ENCODE measurements at regions not wholly inside any gene's neighbourhood (a gene's known extent, or its start where the extent isn't known, plus 50 kb on each side); places are given as distances from the start of the nearest gene placed in this dataset.

DNA sequence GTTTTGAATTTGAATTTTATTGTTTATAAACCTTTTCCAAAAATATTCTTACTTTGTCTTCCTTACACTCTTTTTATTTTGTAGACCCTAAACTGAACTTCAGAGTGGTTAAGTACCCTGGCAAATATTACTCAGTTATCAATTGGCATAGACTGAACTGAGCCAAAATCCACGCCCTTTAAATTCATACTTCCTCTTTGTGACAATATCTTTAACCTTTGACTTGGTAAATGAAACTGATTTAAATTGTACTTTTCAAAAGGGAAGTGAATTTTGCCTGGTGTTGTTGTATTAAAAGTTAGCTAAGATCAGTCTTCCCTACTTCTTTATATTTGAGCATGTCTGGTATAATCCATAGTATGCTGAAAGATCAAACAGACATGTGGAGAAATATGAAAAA is 184.3 kb upstream of the USP15 start:
- DNase-seq: no peak

DNA sequence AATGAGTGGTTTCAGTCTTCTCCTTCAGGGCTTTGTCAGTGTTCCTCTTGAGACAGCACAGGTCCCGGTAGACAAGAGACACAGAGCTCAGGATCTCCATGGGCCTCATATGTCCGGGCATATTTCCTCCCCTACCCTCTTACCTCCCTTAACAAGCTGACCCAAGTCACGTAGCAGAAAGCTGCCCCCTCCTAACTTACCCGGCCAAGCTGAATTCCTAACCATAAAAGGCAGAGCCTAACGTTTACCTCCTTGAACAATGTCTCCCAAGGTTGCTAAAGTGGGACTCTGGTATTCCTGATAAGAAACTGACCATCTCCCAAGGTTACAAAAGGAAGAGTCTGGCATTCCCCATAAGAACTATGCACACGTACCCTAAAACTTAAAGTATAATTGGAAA is 182.2 kb upstream of the USP15 start:
- DNase-seq: no peak

DNA sequence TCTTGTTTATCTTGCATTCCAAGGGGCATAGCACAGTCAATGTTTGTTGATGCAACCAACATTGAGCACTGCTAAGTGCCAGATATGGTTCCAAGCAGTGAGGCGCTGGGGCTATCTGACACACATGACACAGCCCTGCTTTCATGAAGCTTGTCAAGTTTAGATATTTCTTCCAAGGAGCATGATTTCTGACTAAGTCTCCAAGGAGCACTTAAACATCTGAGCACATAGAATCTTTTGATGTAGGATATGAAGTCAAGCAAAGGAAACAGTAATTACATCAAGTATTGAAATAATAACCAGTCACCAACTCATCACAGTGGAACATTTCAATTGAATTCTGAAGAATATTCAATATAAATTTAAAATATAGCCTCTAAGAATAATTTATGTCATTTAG is 177.8 kb upstream of the USP15 start:
- DNase-seq: no peak

DNA sequence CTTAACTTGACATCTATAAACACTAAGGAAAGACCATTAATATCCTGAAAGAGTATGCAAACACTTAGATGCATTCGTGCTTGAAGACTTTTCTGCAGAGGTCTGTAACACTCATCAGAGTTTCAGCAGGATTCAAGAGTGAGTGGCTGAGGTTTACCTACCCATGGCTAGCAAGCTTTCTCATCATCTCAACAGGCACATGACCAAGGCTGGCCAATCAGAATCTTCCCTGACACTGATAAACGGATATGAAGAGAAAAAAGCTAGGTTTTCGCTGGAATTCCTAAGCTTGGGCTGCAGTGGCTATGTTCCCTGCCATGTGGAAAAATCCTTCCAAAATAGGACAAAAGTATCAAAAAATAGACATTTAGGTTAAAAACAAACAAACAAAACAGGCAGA is 162.1 kb upstream of the USP15 start:
- DNase-seq: no peak

DNA sequence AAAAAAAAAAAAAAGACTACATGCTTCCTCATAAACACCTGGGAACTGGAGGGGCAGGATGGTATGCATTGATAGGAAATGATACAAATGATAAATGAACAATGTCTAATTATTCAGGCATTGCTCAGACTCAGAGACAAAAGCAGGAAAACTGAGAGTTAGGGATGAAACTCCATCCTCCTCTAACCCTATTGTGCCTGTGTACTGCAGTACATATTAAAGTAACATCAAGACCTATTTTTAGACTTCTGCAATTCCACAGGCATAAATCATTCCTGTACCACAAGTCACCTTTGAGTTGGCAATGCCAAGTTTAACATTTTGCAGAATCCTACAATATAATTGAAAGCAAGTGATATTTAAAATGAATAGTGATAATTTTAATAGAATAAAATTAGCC is 156.5 kb upstream of the USP15 start:
- no peak for DNase-seq

DNA sequence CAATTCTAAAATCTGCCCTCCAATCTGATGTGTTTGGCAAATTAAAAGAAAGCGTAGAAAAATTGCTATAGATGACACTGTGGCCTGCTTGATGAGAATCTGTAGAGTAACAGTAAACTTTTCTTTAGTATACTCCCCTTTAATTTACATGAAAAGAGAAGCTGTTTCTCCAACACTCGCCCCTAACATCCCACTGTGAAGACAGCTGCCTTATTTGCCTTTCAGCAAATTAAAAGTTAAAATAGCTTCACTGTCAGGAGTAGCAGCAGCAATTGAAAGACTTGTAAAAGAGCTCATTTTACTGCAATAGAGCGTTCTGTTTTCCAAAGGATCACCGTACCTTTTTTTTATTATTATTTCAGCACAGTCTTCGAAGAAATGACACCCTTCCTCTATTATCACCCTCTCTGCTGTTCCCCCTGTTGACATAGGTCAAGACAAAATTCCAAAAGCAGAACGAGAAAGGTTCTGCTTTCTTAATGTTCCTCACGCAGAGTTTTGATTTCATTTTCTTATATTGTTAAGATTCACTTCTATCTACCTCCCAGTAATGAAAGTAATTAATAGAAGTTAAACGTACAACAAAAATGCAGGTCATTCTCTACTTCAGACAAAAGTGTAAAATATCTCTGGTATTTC is 153.5 kb upstream of the USP15 start:
- no peak for DNase-seq

DNA sequence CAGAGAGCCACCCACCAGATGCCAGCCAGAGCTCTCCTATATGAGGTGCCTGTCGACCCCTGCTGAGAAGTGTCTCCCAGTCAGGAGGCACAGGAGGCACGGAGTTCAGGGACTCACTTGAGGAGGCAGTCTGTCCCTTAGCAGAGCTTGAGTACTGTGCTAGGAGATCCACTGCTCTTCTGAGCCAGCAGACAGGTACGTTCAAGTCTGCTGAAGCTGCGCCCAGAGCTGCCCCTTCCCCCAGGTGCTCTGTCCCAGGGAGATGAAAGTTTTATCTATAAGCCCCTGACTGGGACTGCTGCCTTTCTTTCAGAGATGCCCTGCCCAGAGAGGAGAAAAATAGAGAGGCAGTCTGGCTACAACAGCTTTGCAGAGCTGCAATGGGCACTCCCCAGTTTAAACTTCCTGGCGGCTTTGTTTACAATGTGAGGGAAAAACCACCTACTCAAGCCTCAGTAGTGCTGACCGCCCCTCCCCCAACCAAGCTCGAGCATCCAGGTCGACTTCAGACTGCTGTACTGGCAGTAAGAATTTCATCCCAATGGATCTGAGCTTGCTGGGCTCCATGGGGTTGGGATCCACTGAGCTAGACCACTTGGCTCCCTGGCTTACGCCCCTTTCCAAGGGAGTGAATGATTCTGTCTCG is 146.7 kb upstream of the USP15 start:
- no peak for DNase-seq

DNA sequence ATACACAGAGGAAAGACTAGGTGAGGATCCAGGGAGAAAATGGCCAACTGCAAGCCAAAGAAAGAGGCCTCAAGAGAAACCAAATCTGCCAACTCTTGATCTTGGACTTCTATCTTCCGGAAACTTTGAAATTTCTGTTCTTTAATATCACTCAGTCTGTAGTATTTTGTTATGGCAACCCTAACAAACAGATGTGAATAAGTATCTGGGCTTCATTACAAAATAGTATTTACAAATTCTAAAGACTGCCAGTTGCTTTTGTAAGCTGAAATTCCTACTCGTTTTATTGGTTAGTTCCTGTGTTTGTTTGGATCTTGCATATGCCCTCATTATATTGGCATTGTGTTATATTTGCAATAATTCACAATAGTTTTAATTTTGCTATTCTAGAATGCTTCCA is 143.2 kb upstream of the USP15 start:
- no peak for DNase-seq

DNA sequence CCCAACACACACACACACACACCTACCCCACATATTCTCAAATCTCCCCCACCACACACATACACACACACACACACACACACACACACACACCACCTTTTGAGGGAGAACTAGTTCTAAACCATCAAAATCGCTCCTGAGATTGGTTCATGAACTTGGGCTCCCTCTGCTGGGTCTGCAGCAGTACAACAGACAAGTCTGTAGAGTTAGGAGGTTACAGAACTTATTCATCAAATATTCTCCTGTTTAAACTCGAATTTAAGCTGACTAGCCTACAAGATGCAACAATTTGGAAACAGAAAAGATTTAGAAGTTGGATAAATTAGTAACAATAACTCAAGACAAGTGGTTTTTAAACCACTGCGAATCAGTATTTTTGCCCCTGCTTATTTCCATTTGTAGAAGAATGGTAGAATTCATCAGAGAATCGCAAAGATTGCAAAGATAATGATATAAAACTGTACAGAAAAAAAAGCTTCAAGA is 136.4 kb upstream of the USP15 start:
- no peak for DNase-seq

DNA sequence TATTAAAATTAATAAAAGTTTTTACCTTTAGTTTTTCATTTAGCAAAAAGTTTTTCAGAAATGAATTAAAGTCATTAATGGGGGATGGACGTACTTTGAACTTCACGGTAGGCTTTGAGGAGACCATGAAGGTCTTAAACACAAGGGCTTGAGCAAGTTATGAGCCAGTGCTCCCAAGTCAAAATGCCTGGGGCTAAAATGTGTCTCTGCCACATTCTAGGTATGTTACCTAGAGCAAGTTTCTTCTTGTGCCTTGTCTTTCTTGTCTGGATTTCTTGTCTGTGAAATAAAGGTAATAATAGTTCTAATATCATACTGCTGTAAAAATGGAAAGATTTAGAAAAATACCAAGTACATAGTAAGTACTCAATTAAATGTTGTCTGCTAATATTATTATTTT is 132.7 kb upstream of the USP15 start:
- DNase-seq: no peak

DNA sequence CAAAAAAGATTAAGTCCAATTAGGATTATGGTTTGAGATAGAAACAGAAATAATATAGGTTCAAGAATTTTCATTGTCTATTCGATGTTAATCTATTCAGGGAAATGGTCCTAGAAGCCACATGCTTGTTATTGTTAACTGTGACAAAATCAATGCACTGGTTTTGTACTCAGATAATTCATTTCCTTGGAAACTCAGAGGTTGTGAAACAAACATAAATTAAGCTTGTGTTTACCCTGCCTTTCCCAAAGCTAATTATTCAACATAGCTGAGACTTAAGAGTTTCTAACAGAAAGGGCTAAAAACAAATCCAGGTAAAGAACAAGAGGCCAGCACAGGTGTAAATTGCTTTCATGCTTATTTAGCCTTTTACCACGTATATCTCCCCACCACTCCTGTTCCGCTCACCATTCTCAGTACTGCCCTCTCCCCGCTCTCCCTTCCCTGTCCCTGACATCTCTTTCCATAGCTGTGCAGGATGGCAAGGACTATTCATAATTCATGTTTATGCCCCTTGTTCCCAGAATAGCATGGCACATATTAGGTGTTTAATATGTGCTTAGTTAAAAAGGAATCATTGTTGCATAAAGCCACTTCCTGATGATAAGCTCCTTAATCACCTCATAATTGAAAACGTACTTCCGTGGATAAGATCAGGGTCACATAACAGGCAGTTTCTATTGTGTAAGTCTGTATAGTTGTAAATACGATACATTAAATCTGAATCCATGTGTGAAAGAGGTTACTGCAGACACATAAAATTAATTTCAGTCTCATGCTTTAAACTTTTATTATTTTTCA is 131.8 kb upstream of the USP15 start:
- no peak for DNase-seq

DNA sequence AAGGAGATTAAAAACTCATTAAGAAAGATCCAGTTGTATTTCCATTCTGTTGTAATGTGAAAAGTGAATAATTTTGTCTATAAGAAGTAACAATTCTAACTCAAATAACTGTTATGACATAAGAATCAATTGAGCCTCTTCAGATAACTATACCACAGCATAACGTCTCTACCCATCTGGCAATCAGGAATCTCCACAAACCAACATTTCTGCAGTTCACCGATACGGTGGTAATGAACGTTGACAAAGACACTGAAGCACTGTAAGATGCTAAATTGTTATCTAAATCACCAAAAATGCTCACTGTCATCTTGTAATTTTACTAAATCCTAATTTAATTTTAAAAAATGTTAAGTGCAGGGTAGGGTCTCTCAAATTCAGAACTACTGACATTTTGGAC is 130.9 kb upstream of the USP15 start:
- DNase-seq: no peak

DNA sequence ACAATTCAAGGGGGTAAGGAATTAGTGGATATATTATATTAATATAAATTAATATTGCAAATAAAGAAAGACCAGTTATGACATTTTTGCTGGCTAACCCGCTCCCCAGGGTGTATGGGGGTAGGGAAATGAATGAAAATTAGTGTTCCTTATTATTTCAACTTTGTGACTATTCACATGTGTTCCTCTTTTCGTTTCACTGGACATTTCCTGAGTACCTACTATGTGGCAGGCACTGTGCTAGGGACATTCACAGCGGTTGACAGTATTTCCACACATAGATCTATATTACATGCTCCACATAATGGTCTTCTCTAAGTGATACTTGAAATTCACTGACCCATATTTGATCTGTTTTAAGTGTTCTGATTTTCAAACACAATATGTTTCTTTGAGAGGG is 129.8 kb upstream of the USP15 start:
- no peak for DNase-seq

DNA sequence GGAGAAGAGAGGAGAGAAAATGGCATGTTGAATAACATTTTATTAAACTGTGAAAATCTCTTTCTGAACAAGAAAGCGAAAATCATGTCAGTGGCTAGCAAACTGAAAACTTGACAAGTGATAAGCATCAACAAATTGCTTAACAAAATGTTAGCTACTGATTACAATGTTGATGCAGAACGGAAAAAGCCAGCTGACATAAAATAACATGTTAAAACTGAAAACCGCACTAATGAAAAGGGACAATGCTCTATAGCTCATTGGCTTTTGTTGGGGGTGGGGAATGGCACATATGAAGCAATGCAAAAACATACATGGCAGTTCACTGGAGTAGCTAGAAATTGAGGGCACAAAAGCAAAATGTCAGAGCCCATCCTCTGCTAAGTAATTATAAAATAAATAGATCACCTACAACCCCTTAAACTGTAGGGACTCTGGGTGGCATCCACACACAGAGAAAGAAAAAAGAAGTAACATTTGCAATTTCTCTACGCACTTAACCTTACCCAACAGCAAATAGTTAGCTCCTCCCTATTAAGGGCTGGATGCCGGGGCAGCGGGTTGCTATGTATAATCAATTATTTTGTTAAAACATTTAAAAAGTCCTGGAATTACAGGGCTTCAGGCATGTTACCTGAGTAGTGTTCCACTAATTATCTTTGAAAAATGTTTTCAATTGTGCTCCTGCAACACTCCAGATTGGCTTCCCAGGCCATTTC is 129.2 kb upstream of the USP15 start:
- no peak for DNase-seq

DNA sequence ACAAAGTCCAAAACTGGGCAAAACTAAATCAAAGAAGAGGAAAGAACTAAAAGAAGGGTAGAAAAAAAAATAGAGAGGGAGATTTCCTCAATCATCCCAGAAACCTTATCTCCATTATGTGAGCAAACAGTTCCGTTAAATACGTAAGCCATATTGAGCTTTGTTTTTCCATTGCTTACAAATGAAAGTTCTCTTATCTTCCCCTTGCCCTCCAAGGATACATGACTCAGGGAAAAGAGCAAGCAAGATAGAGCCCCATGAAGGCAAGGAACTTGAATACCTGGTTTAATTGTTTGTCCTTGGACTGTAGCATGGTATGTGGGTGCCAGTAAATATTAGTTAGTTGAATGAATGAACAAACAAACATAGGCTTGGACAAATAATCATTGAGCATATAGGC is 126.8 kb upstream of the USP15 start:
- DNase-seq: no peak

DNA sequence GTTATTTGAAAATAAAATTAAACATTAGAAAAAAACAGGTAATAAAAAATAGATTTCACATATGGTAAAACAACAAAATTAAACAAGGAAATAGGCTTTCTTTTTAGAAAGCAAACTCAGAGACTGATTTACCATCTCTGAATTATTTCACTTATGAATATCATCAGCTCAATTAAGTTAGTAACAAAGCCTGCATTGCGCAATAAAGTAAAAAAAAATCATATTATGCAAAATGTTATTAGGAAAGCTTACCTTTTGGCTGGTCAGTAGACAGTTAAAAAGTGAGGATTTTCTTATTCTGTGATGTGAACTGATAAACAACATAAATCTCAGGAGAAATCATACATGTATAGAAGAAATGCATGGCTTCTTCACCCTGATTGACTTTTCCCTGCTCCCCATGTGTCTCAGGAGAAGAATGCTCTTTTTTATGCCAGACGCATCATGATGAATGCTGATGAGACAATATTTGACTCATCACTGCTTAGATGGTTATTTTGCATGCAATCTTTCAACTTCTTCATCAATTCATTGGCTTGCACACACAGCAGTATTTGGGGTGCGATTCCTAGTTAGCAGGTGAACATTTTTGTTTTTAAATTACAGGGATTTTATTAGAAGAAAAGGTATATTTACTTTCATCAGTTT is 124.5 kb upstream of the USP15 start:
- no peak for DNase-seq

DNA sequence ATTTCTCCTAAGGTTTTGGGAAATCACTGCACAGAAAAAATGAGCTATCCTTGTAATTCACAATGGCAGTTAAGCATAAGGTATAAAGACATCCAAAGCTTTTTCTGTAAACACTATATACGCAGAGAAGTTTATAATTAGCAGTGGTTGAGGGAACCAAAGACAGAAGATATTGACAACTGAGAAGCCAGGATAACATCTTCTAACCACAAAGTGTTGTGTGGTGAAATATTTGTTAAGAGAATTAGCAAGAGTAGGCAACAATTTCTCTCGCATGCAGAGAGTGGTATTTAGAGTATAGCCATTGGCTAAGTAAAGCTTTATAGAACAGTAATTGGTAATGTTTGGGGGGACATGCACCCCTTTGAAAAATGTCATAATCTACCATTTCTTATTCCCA is 123.7 kb upstream of the USP15 start:
- no peak for DNase-seq

DNA sequence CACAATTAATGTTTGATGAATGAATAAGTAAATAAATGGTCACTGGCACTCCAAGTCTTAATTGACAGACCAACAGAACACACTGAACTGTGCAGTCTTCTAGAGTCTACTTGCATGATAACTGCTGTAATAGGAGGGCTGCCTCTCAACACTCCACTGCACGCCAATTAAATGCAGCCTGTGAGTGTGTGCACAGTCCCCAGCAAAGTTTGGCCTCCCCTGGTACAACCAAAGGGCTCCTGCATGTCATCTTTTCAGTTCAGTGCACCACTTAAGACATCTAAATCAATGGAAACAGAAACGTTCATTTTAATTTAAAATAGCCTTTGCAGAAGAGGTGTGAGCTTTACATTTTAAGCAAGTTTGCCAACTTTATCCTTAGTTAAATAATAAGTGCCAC is 121.7 kb upstream of the USP15 start:
- no peak for DNase-seq

DNA sequence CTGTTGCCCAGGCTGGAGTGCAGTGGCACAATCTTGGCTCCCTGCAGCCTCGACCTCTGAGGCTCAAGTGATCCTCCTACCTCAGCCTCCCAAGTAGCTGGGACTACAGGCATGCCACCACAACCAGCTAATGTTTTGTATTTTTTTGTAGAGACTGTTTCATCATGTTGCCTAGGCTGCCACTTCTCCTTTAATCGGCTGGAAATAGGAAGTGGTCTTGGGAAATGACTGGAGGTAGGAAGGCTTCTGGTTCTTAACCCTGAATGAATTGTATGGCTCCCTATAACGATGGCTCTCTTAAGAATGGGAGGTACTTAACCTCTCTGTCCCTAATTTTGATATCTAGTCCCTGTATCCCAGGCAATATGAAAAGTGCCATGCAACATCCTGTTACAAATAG is 113.9 kb upstream of the USP15 start:
- no peak for DNase-seq

DNA sequence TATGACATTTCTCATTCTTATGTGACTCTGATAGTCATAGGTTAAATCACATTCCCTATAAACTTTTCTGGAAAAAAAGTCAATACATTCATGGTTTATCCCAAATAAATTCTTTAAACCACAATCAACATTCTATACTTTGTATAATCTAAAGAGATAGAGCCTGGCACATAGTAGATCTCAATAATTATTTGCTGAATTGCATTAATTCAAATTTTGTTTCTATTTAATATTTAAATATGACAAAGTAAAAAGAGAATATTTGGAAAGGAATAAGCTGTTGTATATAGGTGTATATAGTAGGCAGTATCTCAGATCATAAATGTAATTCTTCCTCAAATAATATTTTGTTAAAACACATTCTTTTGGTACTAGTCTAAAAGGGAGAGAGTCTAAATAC is 102.2 kb upstream of the USP15 start:
- DNase-seq: no peak

DNA sequence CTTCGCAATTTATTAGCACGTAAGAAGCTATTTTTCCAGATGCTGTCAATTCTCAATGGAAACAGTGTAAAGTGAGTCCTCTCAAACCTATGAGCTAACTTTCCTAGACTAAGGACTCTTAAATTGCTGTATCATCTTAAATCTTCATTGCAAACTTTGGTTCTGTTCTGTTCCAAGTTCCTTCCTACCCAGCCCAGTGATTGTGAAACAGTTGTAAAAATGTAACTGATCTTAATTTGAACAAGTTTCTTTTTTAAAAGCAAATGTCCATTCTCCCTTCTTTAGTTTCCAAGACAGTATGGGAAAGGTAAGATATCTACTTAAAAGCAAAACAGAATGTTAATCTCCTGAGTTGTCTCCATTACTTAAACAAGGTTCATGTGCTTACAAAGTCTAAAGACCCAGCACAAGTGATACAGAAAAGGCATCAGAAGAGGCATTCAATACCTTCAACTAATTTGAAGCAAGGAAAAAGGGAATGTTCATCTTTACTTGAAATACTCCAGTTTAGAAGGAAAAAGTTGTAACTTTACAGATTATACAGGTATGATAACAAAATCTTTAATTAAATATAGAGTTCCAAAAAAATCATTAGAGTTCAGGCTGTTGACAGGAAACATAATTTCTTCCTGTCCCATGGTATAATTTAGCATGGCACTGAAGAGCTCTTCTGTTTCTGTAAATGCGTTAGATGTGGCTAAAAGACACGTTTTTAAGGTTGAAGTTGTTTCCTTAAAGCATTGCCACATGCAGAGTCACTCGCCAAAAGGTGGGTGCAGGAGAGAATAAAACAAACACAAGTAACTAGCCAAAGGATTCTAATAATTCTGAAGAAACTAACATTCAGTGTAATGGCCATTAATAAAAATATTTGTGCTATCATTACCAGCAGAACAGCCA is 101.5 kb upstream of the USP15 start:
- DNase-seq: no peak

DNA sequence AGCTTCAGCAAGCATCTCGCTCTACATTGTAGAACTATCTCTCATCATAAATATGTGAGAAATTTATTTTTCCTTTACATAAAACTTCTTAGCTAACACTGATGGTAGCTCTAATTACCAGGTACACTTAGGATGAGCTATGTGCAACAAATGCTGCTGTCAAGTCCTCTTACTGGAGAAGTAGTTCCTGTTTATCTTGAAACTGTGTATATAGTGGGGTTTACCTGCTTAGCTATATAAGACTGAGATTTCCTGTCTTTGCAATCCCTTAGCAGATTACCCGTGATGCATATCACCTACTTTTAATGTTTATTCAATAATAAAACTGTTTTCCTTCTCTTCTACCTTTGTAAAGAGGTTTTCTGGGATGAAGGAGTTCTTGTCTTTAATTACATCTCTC is 98.0 kb upstream of the USP15 start:
- no peak for DNase-seq
